Activated CD8-positive, alpha-beta memory T cell treated with anti-CD3 and anti-CD28 coated beads for 36 hours (primary cell): ENCODE measurements at regions not wholly inside any gene's neighbourhood (a gene's known extent, or its start where the extent isn't known, plus 50 kb on each side); places are given as distances from the start of the nearest gene placed in this dataset.

Experiments
- CTCF ChIA-PET: fragments of 350-600 bp; sonication (Branson Sonifier 250); formaldehyde crosslinking; loops from one replicate; lab custom pipeline; 2021; ENCODE audit warnings: antibody characterized with exemption; lab: Charles Lee
- POLR2A ChIA-PET: fragments of 350-600 bp; sonication (Branson Sonifier 250); formaldehyde crosslinking; loops from one replicate; lab custom pipeline; 2021; ENCODE audit warnings: antibody characterized with exemption; lab: Charles Lee

DNA sequence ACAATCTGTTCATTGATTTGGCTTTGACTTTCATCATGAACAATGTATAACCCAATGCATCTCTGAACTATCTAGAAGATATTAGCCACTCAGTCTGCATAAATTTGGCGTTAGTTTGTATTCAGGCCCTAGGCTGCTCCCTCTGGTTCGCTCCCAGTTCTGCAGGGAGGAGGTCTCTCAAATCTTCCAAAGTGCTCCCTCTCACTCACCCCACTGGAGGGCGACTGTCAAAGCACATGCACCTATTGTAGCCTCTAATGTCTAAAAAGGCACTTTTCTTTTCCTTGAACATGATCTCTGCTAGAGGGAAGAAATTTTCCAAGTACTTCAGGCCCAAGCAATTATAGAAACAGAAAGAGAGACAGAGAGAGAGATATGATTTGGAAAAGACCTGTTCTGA is 291.5 kb downstream of the TDRD15 start:
- ChIA-PET POLR2A (no interaction called here), CTCF (no interaction called here)

DNA sequence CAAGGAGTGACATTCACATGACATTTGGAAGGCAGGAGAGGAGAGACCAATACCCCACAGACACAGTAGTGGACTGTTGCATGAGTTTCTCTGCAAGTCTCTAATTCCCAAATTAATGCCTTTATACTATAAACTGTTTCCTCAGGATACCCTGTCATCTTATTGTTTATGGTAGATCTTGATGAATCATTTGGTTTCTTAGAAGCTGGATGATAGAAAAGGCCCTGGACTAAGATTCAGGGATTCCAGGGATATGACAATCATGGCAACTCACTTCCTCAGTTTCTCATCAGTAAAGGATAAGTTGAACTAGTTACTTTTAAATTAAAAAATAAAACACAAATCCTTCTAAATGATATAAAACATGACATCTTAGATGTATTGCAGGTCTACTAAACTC is 292.5 kb downstream of the TDRD15 start:
- POLR2A ChIA-PET = no interaction called here
- CTCF ChIA-PET = no interaction called here

DNA sequence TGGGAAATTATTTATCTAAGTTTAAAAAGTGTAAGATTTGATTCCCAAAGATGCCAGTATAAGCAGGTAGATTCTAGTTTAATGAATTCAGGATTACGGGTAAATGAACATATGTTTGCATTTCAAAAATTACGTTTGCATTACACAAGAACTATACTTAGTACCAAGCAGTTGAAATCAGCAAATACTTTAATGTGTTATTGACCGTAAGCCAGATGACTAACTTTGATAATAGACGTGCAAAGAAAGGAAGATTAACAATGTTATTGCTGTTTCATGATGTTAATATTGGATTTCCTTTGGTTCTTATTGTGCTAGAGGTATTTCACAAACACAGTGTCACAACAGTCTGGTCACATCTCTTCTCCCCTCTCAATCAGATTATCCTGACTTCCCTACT is 294.7 kb downstream of the TDRD15 start:
- POLR2A ChIA-PET = no interaction called here
- CTCF ChIA-PET = no interaction called here

DNA sequence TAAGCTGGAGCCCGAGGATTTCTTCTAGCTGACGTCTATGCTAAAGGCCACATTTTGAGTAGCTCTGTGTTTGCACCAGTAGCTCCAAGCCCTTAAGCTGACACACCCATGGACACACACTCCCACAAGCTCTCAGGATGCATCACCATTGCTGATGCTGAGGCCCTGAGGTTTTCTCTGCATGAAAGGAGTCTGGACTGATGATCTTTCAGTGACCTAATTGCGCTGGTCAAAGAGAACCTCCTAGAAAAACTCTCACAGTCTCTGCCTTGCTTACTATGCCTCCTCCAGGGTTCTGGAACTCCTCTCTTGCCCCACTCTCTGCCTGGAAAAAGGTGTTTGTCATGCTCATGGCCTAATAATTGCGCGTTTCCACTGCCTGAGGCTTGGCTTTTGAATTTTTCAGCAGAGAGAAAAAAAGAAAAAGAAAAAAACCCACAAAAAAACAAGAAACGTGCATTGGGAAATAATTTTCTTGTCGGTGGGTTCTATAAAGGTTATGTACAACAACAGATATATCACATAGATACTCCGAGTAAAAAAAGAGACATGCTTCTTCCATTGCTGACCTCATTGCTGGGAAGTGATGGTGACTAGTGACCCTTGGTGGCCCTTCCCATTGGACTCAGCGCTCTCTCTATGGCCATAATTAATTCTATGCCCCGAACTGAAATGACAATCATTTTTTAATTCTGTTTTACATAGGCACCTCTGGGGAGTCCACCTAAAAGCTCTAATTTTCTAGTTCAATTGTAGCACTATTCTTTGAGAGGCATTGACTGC is 297.0 kb downstream of the TDRD15 start:
- CTCF ChIA-PET = no interaction called here
- POLR2A ChIA-PET = no interaction called here

DNA sequence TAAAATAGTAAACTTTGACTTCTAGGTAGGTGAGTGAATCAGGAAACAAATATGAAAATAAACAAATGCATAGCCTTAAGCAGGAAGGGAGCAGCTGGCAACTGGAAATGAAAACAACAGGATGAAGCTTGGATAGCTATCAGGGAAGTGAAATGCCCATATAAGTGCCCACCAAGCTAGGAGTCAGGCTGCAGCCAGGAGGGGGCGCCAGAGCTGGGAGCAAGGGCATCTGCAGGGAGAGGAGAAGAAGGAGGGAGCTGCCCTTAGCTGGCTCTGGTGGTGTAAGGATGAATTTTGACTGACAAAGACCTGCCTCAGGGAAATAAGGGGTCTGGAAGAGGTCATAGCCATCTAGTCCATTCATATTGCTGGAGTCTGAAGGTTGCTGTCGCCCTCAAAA is 298.3 kb downstream of the TDRD15 start:
- ChIA-PET CTCF (no interaction called here), POLR2A (no interaction called here)

DNA sequence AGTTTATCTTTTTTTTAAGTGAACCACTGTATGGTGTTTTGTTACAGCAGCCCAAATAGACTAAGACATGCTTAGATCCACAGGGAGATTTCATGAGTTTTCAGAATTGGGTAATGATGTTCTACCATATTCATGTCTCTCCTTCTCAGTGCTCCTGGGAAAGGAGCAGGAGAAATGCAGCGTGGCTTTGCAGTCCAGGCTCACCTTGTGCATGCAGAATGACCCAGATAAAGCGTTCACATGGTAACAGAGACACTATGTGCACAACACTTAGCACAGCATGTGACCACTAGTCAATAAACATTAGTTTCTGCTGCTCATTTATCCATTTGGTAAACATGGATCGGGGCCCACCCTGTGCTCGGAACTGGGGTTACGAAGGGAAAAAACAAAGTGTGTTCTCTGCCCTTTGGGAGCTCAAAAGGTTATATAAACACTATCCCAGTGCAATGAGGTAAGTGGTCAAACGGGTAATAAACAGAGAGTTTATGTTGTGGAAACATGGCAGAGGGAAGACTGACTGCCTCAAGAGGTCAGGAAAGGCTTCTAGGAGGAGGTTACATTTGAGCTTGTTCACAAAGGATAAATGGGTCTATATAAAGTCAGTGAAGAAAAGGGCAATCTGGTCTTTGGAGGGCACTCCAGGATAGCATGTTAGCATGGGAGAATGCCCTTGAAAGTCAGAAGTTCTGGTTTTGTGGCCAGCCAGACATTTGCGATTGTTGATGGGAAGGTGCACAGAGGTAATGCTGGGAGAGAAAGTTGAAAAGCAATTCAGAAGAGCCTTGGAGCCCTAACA is 299.2 kb downstream of the TDRD15 start:
- ChIA-PET POLR2A (no interaction called here), CTCF (no interaction called here)

DNA sequence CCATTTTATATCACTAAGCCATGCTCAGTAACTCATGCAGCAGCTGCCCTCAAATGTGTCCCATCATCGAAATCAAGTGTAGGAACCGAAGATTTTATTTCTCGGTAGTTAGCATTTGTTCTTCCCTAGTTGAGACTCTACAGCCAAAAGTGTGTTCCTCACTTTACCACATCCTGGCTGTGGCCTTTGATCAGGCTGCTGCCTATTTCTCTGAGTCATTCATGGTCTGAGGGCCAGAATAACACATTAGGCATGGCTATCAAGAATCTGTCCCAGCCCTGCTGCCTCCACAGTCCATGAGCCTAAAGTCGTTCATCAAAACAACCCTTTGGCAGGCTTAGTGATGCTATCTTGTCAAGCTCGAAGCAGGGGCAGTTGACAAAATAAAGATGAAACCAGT is 300.1 kb downstream of the TDRD15 start:
- ChIA-PET CTCF (no interaction called here), POLR2A (no interaction called here)

DNA sequence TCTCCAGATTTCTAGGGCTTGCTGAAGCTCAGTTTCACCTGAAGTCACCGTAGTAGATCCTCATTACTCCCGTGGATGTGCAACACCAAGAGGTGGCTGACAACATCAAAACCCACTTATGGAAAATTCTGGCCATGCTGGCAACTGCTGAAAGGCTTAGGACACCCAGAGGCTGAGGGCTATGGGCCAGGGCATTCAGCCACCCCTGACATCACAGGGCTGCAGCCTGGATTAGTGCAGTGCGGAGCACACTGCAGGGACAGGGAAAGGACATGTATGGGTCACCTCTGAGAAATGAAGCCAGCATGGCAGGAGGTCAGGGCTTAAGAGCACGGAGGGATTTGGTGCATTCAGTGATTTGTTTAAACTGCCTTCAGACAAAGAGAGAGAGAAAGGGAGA is 300.6 kb downstream of the TDRD15 start:
- CTCF ChIA-PET = no interaction called here
- POLR2A ChIA-PET = no interaction called here

DNA sequence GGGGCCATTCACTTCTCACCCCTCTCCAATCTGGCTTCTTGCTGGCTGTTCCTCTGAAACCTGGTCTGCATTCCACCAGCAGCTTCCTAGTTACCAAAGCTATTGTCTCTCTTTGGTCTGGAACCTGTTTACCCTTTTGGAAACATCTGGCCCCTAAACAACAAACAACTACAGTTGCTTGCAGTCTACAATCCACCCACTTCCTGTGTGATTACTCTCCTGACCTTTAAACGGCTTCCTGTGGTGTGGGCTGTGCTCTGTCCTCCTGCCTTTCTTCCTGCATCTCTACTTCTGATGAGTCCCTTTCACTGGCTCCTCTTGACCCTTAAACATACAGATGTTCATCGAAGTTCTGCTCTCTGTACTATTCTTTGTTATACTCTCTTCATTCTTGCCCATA is 303.8 kb downstream of the TDRD15 start:
- CTCF ChIA-PET = no interaction called here

DNA sequence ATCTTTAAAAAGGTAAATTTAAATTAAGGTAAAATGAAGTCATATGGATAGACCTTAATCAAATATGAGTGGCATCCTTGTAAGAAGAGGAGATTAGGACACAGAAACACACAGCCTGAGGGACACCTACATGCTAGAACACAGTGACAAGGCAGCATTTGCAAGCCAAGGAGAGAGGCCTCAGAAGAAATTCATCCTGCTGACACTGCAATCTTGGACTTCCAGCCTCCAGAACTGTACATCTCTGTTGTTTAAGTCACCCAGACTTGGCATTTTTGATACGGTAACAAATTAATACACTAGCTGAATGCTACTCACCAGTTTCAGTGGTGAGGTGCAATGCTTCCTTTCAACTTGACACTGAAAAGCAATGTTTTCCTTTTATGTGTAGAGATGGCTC is 305.0 kb downstream of the TDRD15 start:
- ChIA-PET POLR2A (no interaction called here), CTCF (no interaction called here)

More for the DNA sequence above, 303.8 kb downstream of the TDRD15 start:
- POLR2A ChIA-PET = no interaction called here

DNA sequence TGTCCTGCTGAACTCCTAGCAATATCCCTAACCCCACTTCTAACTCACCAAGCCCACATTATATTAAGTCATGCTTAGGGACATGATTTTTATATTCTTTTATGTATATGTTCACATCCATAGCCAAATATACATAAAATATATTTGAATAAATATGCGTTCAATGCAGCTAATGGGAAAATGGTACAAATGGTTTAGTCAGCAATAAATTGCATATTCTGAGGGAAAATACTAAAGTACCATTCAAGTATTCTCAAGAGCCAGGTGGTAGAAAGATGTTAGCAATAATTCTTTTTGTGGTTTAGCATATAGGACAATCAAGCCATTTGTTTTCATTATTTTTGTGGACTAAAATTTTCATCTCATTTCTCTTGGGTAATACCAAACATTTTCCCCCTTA is 306.0 kb downstream of the TDRD15 start:
- ChIA-PET POLR2A (no interaction called here), CTCF (no interaction called here)

DNA sequence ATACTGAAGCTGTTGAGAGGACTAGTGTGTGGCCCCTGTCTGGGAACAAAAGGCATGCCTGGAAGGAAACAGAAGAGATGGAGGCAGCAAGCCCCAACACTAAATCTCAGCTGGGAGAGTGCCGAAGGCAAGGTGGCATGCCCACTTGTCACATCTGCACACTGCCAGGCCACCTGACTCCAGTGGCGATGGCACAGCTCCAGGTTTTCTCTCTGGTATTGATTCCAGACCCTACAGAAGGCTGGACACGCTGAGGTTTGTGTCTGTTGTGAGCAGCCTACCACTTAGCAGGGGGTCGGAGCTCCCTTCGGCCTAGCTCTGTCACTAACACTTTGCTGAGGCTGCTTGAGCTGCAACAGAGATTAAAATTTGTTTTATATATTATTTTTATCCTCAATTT is 307.3 kb downstream of the TDRD15 start:
- POLR2A ChIA-PET = no interaction called here
- CTCF ChIA-PET = no interaction called here

DNA sequence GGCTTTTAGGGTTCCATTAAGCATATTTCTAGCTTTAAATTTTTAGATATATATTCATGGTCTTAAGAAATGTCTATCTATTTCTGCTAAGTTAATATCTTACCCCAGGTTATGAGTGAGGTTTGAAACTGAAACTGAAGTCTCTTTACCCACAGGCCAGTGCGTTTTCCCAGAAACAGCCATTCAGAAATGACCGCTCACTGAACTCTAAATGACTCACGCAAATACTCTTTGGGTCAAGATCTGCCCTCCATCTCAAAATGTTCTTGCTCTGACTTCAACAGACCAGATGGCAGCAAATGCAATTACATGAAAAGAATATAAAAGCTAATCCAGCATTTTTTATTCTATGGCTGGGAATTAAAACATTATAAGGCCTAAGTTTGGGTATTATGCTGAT is 315.2 kb downstream of the TDRD15 start:
- CTCF ChIA-PET = no interaction called here
- POLR2A ChIA-PET = no interaction called here

DNA sequence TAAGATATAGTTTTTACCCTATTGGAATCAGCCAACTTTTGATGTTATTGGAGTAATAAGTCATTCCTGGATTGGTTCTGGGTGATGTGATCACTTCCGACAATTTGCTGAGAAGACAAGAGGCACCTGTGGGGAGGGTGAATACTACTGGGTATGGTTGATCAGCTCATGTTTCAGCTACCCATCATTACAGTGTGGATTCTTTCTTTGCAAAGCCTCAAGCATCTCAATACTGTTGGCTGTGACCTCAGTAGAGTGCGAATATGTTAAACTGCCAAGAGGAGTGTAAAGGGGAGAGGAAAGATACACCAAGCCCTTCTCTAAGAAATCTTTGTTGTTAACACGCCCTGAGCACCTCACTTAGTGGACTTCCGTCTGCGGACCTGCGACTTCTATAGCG is 317.7 kb downstream of the TDRD15 start:
- ChIA-PET CTCF (no interaction called here), POLR2A (no interaction called here)

DNA sequence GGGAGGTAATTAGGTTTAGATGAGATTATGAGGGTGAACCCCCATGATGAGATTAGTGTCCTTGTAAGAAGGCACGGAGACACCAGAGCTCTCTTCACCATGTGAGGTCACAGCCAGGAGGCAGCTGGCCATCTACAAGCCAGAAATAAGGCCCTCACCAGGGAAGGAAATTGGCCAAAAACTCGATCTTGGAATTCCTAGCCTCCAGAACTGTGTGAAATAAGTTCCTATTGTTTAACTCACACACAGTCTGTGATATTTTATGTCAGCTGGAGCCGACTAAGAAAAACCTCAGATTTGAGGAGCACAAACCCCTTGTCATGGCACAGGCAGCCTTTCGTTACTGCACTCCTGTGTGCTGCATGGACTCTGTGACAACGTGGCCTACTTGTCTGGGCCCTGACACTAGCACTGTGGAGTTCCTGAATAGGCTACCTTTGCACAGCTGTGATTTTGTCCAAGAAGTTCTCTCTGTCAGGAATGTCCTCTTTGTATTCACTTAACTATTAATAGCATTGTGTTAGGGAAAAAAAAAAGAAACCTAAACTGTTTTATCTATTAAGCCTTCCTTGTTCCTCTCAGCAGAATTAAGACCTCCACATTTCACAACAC is 319.8 kb downstream of the TDRD15 start:
- POLR2A ChIA-PET = no interaction called here
- CTCF ChIA-PET = no interaction called here

DNA sequence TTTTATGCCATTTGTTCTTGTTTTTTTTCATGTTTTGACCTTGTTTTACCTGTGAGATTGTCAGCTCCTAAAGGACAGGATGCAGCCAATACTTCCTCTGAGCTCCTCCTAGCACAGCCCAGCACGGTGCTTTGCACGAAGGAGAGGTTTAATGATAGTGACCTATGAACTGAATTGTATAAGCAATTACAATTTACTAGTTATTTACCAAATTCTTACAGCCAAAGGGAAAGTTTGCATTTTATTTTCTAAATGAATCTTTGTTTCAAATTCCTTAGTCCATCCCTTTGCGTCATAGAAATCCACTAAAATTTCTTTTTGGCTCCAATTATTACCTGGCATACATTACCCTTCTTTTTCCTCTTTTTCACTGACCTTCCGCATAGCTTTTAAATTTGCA is 326.1 kb downstream of the TDRD15 start:
- ChIA-PET POLR2A (no interaction called here), CTCF (no interaction called here)

DNA sequence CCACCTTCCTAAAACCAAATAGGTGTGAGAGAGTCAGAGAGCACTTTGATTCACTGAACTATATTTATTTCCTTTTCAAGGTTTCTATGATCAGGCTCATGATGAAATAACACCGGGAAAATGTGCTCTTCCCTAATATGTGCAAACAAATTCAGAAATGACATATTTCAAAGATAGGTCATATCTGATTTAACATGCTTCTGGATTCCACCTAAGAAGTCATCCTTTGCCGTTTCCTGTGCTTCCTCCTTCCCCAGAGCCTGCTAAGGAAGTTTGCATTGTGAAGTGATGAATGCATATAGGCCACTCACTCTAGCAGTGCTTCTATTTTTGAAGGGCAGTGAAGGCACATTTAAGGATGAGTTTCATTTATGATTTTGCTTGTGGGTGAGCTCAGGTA is 327.6 kb downstream of the TDRD15 start:
- ChIA-PET POLR2A (no interaction called here), CTCF (no interaction called here)

DNA sequence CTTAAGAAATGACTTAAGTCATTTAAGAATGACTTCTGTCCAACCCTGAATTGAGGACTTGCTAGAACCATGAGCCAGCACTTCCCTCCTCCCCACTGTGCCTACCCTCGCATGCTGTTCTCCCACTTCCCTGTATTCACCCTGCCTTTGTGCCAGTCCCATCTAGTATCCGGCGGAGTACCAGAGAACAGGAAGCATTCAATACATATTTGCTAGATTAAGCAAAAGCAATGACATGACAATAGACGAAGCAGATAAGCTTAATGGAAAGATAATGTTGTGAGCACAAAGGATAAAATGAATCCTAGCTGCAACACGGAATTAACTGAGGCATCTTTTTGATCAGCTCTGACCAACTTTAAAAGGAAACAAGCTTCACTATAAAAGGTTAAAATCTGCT is 328.5 kb downstream of the TDRD15 start:
- CTCF ChIA-PET = no interaction called here
- POLR2A ChIA-PET = no interaction called here

DNA sequence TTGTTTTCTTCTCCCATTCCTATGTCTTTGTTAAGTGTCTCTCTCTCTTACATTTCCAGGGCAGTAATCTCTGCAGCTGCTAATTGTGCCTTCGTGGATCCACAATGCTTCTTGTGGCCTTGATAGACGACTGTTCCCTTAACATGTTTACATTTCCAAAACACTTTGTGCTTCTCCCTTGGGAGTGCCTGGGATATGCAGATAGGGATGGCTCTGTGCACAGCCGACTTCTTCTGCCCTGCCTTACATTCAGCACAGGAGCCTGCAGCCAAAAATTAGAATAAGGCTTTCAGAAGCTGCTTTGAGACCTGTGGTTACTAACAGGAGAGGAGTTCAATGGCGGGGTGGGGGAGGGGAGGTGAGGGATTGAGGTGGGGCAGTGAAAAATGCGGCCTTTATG is 328.9 kb downstream of the TDRD15 start:
- ChIA-PET CTCF (no interaction called here), POLR2A (no interaction called here)

DNA sequence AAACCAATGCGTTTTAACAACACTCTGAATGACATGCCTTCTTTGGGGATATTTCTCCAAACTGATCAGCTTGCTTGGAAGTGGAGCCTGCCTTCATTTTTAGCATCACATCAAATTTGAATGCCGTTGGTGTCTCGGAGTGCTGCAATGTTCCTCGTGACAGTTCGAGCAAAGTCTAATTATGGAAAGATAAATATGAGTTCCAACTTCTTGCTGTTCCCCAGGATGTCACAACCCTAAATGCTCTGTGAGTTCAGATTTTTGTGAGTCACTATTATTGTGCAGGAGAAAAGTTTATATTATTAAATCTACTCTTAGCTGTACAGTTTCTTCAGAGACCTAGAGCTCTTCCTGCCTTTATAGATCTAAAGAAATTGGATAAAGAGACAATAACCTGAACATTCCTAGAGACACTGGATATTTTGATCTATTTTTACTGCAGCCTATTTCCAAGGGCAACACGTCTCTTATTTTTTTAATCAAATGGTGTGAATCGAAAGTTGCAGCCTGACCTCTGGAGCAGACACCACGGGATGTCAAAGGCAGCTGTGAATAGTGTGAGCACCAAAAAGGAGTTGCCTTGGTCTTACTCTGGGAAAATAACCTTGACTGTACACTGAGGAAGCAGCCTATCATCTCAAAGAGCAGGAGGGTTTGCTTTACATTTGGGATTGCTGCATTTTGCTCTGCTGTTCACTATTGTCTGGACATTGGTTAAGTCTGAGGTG is 330.1 kb downstream of the TDRD15 start:
- POLR2A ChIA-PET = no interaction called here
- CTCF ChIA-PET = no interaction called here
